Activated naive CD4-positive, alpha-beta T cell treated with anti-CD3 and anti-CD28 coated beads, Interleukin-2, amount 50 U/mL, for 72 hours (primary cell): ENCODE measurements at regions not wholly inside any gene's neighbourhood (a gene's known extent, or its start where the extent isn't known, plus 50 kb on each side); places are given as distances from the start of the nearest gene placed in this dataset.
A peak's percentile ranks its signal among the peaks of the same experiment; 100 is the strongest.

Experiments used
- ATAC-seq, 2 donors: fragments of 150-1000 bp; cut with Tn5 transposase; 2 replicates each; pipeline ENCODE4 v1.10.0; 2021; ENCODE audit warnings: mild to moderate bottlenecking in 2 of 2, moderate library complexity in 2 of 2
- DNase-seq, 2 donors: peaks; one replicate each; pipeline ENCODE4 v3.0.0; 2021 to 2022; ENCODE audit warnings: low spot score in 2 of 2
- H3K27ac Mint-ChIP-seq, 2 donors: one replicate each; pipeline ENCODE4 v1.8.0; 2022; ENCODE audit warnings: mild to moderate bottlenecking in 2 of 2, mixed read lengths in 2 of 2
- H3K36me3 Mint-ChIP-seq, 2 donors: one replicate each; pipeline ENCODE4 v1.8.0; 2022; ENCODE audit warnings: mixed read lengths in 2 of 2
- H3K9me3 Mint-ChIP-seq, 2 donors: one replicate each; pipeline ENCODE4 v1.8.0; 2022; ENCODE audit warnings: mixed read lengths in 2 of 2

DNA sequence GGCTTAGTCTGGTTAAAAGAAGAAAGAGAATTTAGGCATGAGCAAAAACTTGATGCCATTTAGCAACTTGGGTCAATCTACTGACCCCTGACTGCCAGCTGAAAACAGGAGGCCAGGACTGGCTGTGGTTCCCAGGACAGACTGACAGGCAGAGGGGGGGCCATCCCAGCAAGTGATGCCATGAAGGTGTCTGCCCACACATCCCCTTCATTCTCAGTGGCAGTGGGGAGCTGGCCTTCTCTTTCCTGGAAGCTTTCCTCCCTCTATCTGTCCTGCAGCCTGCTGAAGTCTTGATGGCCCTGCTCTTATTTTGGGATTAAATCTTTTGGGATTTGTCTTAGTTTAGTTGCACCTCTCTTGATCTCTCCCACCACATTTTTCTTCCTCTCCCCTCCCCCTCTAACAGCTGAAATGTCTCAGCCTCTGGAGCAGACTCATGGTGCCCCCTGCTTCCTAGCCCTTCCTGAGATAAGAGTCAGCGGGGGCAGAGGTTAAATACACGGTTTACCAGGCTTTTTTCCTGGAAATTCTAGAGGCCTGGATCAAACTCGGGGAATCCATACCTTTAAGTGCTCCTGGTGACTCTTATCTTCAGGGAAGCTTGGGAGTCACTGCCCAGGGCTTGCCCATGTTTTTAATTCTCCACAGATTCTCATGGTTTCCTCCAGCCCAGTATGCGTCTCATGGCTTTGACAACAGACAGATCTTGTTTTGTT is 99.5 kb upstream of the TSPAN2 start:
- no peak for ATAC-seq

DNA sequence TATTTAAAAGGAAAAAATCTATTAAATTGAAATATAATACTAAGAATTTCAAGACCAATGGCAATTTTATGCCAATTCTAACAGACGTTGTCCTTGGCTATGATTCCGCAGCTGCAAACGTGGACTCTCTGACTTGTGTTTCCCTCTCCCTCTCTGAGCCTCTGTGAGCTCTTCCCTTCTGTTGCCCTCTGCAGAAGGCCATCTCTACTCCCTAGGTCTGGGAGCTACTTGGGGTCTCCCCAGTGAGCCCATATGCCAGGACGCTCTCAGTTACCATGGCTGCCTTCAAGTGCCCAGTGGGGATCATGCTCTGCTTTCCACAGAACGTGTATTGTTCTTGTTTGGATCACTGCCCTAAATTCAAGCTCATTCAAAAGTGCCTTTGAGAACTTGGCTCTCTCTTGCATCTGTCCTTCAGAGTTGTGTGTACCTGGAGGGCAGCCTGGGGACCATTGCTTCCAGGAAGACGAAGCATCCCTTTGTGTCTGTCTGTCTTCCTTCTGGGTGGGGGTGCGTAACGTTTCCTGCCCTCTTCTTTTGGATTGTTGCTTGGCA is 97.5 kb upstream of the TSPAN2 start:
- Mint-ChIP-seq H3K36me3 (no peaks in the 10 kb centered on the region), H3K9me3 (no peaks in the 10 kb centered on the region), H3K27ac (no peak overlapping the region)
- no peak for ATAC-seq
- DNase-seq, result no peak

More for the DNA sequence above, 99.5 kb upstream of the TSPAN2 start:
- Mint-ChIP-seq H3K9me3 (no peaks in the 10 kb centered on the region), H3K27ac (no peak overlapping the region), H3K36me3 (no peaks in the 10 kb centered on the region)
- DNase-seq, result no peak

DNA sequence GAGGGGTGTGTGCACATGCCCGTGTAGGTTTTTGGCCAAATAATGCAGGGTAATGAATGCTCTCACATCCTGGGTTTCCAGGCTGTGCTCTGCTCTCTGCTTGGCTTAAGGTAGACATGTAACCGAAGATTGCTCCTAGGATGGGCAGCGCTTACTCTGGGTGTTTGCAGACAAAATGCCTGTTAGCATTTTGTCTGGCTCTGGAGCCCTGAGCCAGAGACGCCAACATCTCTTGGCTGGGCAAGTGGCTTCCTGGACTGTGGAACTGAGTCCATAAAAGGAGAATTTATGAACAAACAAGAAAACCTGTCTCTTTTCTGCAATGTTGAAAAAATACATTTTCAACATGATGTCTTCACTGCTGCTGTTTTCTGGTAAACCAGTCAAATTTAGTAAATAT is 96.0 kb upstream of the TSPAN2 start:
- DNase-seq (no peak), ATAC-seq (no peak)
- Mint-ChIP-seq H3K27ac (peak overlapping the region in 1 of 2 donors; percentile 40), H3K9me3 (no peaks in the 10 kb centered on the region), H3K36me3 (no peaks in the 10 kb centered on the region)

DNA sequence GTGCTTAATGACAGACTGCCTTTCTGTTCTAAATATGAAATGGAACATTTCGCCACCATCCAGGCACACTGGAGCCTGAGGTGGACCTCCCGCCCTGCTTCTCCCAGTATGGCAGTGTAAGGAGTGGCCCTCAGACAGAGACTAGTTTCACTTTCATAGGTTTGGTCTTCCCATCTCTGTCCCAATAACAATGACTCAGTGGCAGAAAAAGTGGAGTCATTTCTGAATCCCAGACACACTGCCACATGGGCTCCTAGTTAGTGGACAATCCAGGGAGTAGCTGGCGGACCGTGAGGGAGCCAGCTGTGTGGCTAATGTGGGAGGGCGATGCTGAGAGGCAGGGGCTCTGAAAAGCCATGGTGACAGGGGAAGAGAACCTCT is 95.6 kb upstream of the TSPAN2 start:
- no peak for ATAC-seq
- no peak for DNase-seq
- H3K9me3 Mint-ChIP-seq, result no peaks in the 10 kb centered on the region
- H3K27ac Mint-ChIP-seq, result peak overlapping the region in 1 of 2 donors; percentile 40
- H3K36me3 Mint-ChIP-seq, result no peaks in the 10 kb centered on the region

DNA sequence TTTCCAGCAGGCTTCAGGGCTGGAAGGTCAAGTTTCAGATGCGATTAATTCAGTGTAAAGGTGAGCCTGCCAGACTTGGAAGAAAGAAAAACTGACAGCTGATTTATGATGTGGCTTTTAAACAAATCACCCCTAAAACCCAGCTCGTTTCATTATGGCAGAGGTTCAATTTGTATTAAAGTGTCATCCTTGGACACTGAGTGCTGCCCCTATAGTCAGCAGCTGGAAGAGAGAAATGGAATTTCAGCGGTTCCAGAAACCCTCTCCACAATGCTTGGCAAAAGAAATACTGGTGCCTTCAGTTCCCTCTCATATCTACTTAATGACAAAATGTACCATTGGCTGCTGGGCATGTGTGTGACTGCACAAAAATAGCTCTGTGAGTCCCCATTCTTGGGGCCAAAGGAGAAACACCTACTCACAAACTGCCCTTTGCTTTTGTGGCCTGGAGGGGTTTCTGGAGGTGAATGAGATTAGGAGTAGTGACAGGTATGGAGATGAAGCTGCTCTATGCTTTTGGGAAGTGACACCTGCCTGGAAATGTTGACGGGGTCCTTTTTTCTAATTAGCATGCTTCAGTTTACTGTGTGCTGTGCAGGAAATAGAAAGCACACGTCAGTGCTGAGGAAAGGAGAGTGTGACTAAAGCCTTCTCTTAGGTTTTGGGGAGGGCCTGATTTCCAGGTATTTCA is 95.1 kb upstream of the TSPAN2 start:
- DNase-seq (no peak), ATAC-seq (peak; percentile 77 to 82)
- peak overlapping the region in 1 of 2 donors; percentile 5 for H3K27ac Mint-ChIP-seq
- H3K9me3 Mint-ChIP-seq, result no peaks in the 10 kb centered on the region
- no peaks in the 10 kb centered on the region for H3K36me3 Mint-ChIP-seq

DNA sequence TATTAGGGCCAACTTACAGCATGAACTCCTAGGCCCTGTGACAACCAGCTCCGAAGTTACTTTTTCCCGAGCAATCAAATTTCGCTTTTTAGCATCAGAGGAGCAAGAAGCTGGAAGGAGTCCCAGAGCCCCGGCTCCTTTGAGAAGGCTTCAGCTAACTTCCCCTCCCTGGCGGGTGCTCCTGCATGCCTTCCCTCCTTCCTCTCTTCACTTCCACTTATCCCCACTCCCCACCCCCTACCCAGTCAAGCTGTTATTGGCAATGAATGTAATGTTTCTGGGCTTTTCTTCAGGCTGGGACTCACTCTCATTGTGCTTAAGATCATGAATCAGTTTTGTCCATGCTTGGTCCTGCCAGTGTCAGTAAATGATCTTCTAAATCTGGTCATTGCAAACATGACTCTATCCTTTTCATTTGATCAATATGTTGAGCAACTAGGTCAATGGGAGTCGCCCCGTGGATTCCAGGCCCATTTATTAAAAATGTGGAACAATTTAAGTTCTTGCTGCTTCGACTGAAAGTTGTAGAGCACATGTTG is 94.5 kb upstream of the TSPAN2 start:
- H3K9me3 Mint-ChIP-seq, result no peaks in the 10 kb centered on the region
- ATAC-seq (no peak), DNase-seq (no peak)
- no peak overlapping the region for H3K27ac Mint-ChIP-seq
- no peaks in the 10 kb centered on the region for H3K36me3 Mint-ChIP-seq

DNA sequence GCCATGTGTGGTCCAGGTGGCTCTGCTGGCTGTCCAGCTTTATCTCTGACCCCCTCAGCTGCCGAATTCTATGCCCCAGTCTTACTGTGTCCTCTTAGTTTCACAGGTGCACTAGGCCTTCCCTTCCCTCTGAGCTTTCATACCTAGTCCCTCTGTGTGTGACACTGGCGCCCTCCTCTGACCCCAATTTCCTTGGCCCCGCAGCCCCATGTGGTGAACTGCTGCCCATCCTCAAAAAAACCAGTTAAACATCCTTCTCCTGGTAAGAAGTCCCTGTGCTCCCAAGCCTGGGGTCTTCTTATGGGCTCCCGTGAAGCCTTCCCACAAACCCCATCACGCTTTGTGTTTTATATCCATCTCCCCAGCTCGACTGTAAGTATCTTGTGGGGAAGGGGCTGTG is 93.9 kb upstream of the TSPAN2 start:
- ATAC-seq, result no peak
- H3K9me3 Mint-ChIP-seq, result no peaks in the 10 kb centered on the region
- DNase-seq, result no peak
- H3K27ac Mint-ChIP-seq, result no peak overlapping the region
- no peaks in the 10 kb centered on the region for H3K36me3 Mint-ChIP-seq

DNA sequence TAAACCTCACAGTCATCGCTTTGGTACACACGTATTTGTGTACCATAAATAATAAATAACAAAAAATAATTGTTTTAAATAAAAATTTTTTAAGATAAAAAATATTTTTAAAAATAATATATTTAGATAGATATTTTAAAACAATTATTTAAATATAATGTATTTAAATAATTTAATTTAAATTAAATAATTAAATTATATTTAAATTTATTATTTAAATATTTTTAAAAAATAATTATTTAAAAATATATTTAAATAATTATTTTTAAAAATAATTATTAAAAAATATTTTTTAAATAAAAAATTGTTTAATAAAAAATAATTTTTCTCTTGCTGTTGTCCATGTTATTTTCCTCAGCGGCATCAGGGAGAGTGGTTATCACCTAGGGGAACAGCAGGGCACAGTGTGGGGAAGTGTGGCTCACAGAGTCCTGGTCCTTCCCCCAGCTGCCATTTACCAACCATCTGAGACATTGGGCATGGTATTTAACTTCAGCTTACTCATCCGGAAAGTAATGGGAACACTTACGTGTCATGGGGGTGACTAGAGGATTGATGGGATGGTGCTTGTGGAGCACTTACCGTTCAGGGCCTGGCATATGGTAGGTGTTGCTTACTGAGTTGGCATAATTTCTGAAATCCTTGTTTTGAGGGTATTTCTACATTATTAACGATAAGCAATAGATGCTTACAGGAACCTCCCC is 92.9 kb upstream of the TSPAN2 start:
- DNase-seq, result no peak
- ATAC-seq, result no peak
- Mint-ChIP-seq H3K9me3 (no peaks in the 10 kb centered on the region), H3K36me3 (no peaks in the 10 kb centered on the region), H3K27ac (no peak overlapping the region)

DNA sequence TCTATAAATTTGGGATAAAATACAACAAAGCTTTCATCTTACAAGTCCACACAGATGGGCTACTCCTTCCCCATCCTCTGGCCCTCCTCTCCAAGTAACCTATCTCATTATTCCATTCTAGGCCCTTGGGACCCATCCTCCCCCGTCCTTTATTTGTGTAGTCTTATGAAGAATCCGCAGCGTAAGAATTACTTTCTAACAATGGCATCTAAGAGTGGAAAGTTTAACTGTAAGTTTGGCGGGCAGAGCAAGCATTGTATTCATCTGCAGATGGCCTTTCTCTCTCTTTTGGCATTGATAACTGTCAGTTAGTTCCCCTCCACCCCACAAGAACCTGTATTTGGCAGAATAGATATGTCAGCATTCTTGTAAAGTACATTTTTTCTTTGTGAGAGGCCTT is 91.9 kb upstream of the TSPAN2 start:
- ATAC-seq (no peak), DNase-seq (no peak)
- H3K36me3 Mint-ChIP-seq, result no peaks in the 10 kb centered on the region
- no peaks in the 10 kb centered on the region for H3K9me3 Mint-ChIP-seq
- no peak overlapping the region for H3K27ac Mint-ChIP-seq

DNA sequence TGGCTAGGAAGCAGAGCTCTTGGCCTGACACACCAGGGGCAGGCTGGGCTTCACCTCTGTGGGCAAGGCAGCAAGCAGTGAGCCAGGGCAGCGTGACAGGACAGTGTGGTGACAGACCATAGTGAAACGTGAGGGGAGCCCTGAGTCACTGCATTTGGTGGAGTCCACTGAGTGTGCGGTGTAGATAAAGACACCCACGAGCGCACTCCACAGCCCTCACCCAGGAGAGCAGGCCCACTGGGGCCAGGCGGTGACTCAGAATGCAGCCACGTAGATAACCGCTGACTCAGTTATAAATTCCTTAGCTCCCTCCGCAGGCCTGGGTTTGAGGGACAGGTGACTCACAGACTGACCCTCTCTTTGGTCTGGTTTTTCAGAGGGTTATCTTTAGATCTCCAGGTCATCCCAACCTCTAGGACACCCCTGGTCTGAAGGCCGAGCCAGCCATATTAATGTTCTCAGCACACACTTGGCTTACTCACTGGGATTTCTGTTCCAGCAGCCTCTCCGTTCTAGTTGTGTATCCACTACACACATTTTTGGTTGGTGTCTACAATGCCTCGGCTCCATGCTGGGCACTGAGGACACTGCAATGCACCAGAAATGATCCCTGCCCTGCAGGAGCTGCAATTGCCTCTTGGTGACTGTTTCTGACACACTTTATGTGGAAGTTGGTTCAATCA is 90.2 kb upstream of the TSPAN2 start:
- DNase-seq (no peak), ATAC-seq (peak in 1 of 2 donors; percentile 51)
- Mint-ChIP-seq H3K27ac (peak overlapping the region in 1 of 2 donors; percentile 29), H3K9me3 (peaks cover 0 to 5% of the 10 kb centered on the region in 2 donors), H3K36me3 (no peaks in the 10 kb centered on the region)

DNA sequence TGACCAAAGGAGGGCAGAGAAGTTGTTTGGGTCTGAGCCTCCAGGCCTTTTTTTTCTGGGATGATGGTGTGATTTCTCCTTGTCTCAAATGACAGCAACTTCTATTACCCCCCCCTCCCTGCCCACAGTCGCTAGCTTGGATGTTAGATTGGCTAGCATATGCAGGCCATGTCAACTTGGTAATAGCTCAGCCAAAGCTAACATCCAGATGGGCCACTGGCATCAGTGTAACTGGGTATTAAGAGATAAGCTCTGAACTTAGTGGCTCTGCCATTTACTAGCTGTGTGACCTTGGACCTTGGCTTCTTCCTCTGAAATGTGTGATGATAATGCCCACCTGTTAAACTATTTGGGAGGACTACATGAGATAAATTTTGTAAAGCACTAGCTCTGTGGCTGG is 86.9 kb upstream of the TSPAN2 start:
- ATAC-seq (no peak), DNase-seq (no peak)
- peaks cover 0 to 6% of the 10 kb centered on the region in 2 donors for H3K9me3 Mint-ChIP-seq
- no peaks in the 10 kb centered on the region for H3K36me3 Mint-ChIP-seq
- H3K27ac Mint-ChIP-seq, result no peak overlapping the region

DNA sequence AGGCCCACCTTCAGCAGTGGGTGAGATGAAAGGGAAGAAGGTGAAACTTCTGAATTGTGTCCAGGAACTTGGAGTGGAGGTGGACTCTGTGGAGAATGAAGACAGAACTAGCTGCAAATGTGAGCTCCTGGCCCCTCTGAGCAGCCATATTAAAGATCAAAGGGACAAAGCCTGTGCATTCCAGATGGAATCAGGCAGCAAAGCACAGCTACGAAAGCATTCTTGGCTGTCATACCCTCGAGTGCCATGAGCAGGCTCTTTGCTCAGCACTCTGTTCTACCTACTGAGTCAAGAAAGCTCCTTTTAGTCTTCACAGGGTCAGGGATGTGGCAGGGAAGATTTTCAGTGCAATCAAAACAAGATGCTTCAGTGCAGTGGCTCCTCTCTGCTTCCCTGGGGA is 86.3 kb upstream of the TSPAN2 start:
- no peak for ATAC-seq
- H3K36me3 Mint-ChIP-seq, result no peaks in the 10 kb centered on the region
- H3K27ac Mint-ChIP-seq, result no peak overlapping the region
- H3K9me3 Mint-ChIP-seq, result peaks cover 0 to 6% of the 10 kb centered on the region in 2 donors
- DNase-seq, result no peak

DNA sequence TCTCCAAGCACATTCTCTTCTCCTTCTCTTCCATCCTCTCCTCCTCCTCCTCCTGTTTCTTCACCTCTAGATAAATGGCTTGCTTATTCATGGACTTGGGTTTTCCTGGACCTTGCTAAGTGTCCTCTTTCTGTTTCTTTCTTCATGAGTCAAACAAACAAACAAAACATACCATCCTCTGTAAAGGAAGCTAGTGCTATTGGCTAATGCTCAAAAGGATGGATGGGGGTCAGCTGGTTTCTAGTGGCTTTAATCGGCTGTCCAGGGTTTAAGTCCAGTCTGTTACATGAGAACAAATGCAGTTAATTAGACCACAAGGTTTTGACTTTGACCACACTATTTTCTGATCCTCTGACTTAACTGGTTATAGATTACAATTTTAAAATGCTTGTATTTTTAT is 83.8 kb upstream of the TSPAN2 start:
- no peaks in the 10 kb centered on the region for H3K36me3 Mint-ChIP-seq
- DNase-seq (no peak), ATAC-seq (no peak)
- peaks cover 0 to 6% of the 10 kb centered on the region in 2 donors for H3K9me3 Mint-ChIP-seq
- no peak overlapping the region for H3K27ac Mint-ChIP-seq

DNA sequence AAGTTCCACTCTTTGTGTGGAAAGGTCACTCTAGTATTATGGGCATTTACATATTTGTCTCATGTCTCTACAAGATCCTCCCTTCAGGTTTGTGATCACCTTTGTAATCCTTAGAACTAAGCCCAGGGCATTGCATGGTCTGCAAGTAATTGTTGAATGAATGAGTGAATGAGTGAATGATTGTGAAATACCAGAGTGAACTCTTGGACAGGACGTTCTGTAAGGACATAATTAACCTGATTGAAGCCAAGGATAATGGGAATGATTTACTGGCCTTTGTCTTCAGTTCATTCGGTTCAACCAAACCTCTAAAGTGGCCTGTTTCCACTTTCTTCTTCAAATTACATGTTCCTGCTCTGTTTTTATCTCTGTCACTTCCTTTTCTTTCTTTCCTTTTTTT is 83.0 kb upstream of the TSPAN2 start:
- ATAC-seq, result no peak

DNA sequence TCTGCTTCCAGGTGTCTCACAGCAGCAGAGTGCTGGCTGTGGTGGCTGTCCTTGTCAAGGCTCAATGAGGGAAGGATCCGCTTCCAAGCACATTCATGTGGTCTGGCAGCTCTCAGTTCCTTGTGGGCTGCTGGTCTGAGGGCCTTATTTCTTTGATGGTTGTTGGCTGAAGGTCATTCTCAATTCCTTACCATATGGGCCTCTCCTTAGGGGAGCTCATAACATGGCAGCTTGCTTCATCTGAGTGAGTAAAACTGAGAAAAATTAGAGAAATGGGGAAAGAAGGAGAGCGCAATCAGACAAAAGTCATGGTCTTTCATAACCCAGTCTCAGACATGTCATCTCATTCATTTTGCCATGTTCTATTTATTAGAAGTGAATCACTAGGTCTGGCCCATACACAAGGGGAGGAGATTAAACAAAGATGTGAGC is 81.7 kb upstream of the TSPAN2 start:
- no peaks in the 10 kb centered on the region for H3K36me3 Mint-ChIP-seq
- peaks cover 0 to 6% of the 10 kb centered on the region in 2 donors for H3K9me3 Mint-ChIP-seq
- H3K27ac Mint-ChIP-seq, result no peak overlapping the region
- ATAC-seq (no peak), DNase-seq (no peak)

More for the DNA sequence above, 83.0 kb upstream of the TSPAN2 start:
- Mint-ChIP-seq H3K9me3 (peaks cover 0 to 6% of the 10 kb centered on the region in 2 donors), H3K27ac (no peak overlapping the region), H3K36me3 (no peaks in the 10 kb centered on the region)
- DNase-seq, result no peak

DNA sequence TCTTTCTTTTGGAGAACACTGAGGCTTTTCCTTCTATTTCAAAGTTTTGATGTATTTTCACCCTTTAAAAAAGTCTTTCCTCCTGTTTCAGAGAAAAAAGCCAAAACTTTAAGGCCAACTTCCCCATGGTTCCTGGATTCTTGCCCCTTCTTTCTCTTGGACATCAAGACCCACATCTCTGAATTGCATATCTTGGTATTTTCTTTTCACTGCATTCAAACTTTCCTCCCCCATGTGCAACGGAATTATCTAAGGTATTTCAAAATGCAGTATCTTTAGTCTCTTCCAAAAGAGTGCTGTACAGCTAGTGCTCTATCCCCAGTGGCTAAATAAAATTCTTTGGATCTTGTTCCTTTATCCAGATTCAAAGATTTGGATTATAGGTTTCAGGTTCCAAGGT is 81.1 kb upstream of the TSPAN2 start:
- ATAC-seq (no peak), DNase-seq (no peak)
- Mint-ChIP-seq H3K36me3 (no peaks in the 10 kb centered on the region), H3K27ac (no peak overlapping the region), H3K9me3 (peaks cover 0 to 6% of the 10 kb centered on the region in 2 donors)
